ENCODE measurements at regions not wholly inside any gene's neighbourhood (a gene's known extent, or its start where the extent isn't known, plus 50 kb on each side); places are given as distances from the start of the nearest gene placed in this dataset.

DNA sequence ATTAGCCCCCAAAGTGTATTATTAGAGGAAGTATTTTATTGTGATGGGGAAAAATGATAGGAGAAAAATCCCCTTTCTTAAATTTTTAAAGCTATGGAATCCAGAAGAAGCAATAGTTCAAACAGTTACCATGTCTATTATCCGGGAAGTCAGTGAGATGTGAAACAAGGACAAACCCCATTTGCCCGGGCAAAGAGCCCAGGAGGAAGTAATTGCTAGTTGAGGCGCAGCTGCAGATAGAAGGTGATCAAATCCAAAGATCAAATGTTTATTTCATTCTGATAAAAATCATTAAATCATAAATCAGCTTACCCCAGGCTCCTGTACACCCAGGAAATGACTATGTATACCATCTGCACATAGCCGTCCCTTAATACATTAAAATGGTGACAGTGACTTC, 204.0 kb upstream of the CRBN start:
- Histone ChIP-seq H3K4me2 (ENCODE audit: low read length) (no peak overlapping the region), H3K27me3 (ENCODE audit: low read depth, low read length) (no peaks in the 10 kb centered on the region), H4K20me1 (ENCODE audit: insufficient read depth, low read length) (no peaks in the 10 kb centered on the region), H3K9ac (ENCODE audit: low read length) (no peak overlapping the region), H3K9me3 (ENCODE audit: insufficient read depth, low read length) (no peaks in the 10 kb centered on the region), H3K27ac (ENCODE audit: low read length) (no peak overlapping the region), H2AFZ (ENCODE audit: low read depth, low read length) (no peak overlapping the region), H3K4me1 (ENCODE audit: low read length) (no peaks in the 10 kb centered on the region), H3K4me3 (ENCODE audit: low read length) (no peak overlapping the region), H3K36me3 (replicated peaks; ENCODE audit: low read depth, low read length) (no peaks in the 10 kb centered on the region), H3K79me2 (ENCODE audit: low read length) (no peaks in the 10 kb centered on the region)
- TF ChIP-seq EZH2phosphoT487 (IDR thresholded peaks at IDR 0.05; ENCODE audit: low read depth): no peak
- TF ChIP-seq, protein P1, sequence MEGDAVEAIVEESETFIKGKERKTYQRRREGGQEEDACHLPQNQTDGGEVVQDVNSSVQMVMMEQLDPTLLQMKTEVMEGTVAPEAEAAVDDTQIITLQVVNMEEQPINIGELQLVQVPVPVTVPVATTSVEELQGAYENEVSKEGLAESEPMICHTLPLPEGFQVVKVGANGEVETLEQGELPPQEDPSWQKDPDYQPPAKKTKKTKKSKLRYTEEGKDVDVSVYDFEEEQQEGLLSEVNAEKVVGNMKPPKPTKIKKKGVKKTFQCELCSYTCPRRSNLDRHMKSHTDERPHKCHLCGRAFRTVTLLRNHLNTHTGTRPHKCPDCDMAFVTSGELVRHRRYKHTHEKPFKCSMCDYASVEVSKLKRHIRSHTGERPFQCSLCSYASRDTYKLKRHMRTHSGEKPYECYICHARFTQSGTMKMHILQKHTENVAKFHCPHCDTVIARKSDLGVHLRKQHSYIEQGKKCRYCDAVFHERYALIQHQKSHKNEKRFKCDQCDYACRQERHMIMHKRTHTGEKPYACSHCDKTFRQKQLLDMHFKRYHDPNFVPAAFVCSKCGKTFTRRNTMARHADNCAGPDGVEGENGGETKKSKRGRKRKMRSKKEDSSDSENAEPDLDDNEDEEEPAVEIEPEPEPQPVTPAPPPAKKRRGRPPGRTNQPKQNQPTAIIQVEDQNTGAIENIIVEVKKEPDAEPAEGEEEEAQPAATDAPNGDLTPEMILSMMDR (IDR thresholded peaks at IDR 0.05; ENCODE audit: low read depth, low read length): no peak

- Histone ChIP-seq H3K4me3 (ENCODE audit: low read length) (no peak overlapping the region), H3K36me3 (replicated peaks; ENCODE audit: low read depth, low read length) (no peaks in the 10 kb centered on the region), H3K9me3 (ENCODE audit: insufficient read depth, low read length) (peaks cover 7% of the 10 kb centered on the region; the same call in 1 of the 2 replicates), H3K27ac (ENCODE audit: low read length) (no peak overlapping the region), H3K9ac (ENCODE audit: low read length) (no peak overlapping the region), H2AFZ (ENCODE audit: low read depth, low read length) (no peak overlapping the region), H3K79me2 (ENCODE audit: low read length) (no peaks in the 10 kb centered on the region), H4K20me1 (ENCODE audit: insufficient read depth, low read length) (no peaks in the 10 kb centered on the region), H3K27me3 (ENCODE audit: low read depth, low read length) (no peaks in the 10 kb centered on the region), H3K4me2 (ENCODE audit: low read length) (no peak overlapping the region), H3K4me1 (ENCODE audit: low read length) (no peaks in the 10 kb centered on the region)
- TF ChIP-seq EZH2phosphoT487 (IDR thresholded peaks at IDR 0.05; ENCODE audit: low read depth): no peak
These were observed 192.8 kb upstream of the CRBN start for GRCh38 chr3:3372210-3372777.

DNA sequence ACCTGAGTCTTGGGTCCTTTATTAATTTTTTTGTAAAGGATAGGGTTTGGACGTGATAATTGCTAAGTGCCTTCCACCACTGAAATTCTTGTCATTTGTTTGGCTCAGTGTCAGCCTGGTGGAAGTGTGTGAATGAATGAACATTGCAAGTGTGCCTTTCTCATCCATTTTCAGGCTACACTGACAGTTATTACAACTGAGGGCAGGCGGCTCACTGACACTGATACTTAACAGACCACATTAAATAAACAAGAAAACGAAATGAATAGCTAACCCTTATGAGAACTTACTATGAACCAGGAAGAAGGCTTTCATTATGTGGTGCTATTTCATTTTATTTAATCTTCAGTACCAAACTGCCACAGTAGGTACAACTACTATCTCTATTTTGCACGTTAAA, 188.8 kb upstream of the CRBN start:
- Histone ChIP-seq H3K4me2 (ENCODE audit: low read length) (no peak overlapping the region), H3K4me3 (ENCODE audit: low read length) (no peak overlapping the region), H3K9me3 (ENCODE audit: insufficient read depth, low read length) (no peaks in the 10 kb centered on the region), H3K36me3 (replicated peaks; ENCODE audit: low read depth, low read length) (no peaks in the 10 kb centered on the region), H2AFZ (ENCODE audit: low read depth, low read length) (no peak overlapping the region), H3K27me3 (ENCODE audit: low read depth, low read length) (no peaks in the 10 kb centered on the region), H3K4me1 (ENCODE audit: low read length) (no peaks in the 10 kb centered on the region), H3K9ac (ENCODE audit: low read length) (no peak overlapping the region), H3K79me2 (ENCODE audit: low read length) (no peaks in the 10 kb centered on the region), H4K20me1 (ENCODE audit: insufficient read depth, low read length) (no peaks in the 10 kb centered on the region), H3K27ac (ENCODE audit: low read length) (no peak overlapping the region)
- TF ChIP-seq EZH2phosphoT487 (IDR thresholded peaks at IDR 0.05; ENCODE audit: low read depth): no peak
- TF ChIP-seq, protein P1 (IDR thresholded peaks at IDR 0.05; ENCODE audit: low read depth, low read length): no peak

DNA sequence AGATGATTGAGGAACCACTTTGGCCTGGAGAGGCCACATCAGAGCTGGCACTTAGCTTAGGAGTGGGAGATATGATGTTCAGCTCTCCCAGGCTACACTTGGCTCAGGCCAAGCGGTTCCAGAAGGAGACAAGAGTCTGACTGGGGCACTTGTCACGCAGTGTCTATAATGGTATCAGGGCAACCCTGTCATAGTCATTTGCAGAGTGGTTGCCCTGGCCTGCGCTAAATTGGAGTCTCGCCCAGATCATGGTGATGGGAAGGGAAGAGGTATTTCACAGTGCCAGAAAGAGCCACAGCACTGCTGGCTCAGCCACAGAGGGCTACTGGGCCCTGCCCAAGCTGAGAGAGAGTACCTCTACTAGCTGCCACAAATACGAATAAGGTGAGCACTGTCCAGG, 186.9 kb upstream of the CRBN start:
- Histone ChIP-seq H3K36me3 (replicated peaks; ENCODE audit: low read depth, low read length) (no peaks in the 10 kb centered on the region), H3K27ac (ENCODE audit: low read length) (no peak overlapping the region), H3K9me3 (ENCODE audit: insufficient read depth, low read length) (no peaks in the 10 kb centered on the region), H4K20me1 (ENCODE audit: insufficient read depth, low read length) (no peaks in the 10 kb centered on the region), H3K9ac (ENCODE audit: low read length) (no peak overlapping the region), H3K27me3 (ENCODE audit: low read depth, low read length) (no peaks in the 10 kb centered on the region), H3K4me1 (ENCODE audit: low read length) (no peaks in the 10 kb centered on the region), H3K79me2 (ENCODE audit: low read length) (no peaks in the 10 kb centered on the region), H3K4me2 (ENCODE audit: low read length) (no peak overlapping the region), H3K4me3 (ENCODE audit: low read length) (no peak overlapping the region), H2AFZ (ENCODE audit: low read depth, low read length) (no peak overlapping the region)
- TF ChIP-seq, protein P1 (IDR thresholded peaks at IDR 0.05; ENCODE audit: low read depth, low read length): no peak
- no peak for TF ChIP-seq EZH2phosphoT487 (IDR thresholded peaks at IDR 0.05; ENCODE audit: low read depth)
